ENCODE measurements at regions not wholly inside any gene's neighbourhood (a gene's known extent, or its start where the extent isn't known, plus 50 kb on each side); places are given as distances from the start of the nearest gene placed in this dataset.

- no peak for TF ChIP-seq EZH2 (IDR thresholded peaks at IDR 0.05)
- TF ChIP-seq POLR2AphosphoS5 (IDR thresholded peaks at IDR 0.05; ENCODE audit: borderline replicate concordance, low read depth, low read length): no peak
- TF ChIP-seq FOXP2 (optimal IDR thresholded peaks at IDR 0.05; ENCODE audit: control extremely low read depth, extremely low read length, insufficient read depth): no peak
- no peaks in the 10 kb centered on the region for H3K36me3 ChIP-seq (ENCODE audit: insufficient read depth, low read length)
- H3K27ac ChIP-seq: no peak overlapping the region
- no peak for DNase-seq (ENCODE audit: low read depth, low spot score)
- H3K4me3 ChIP-seq: no peak overlapping the region
- H3K9ac ChIP-seq (ENCODE audit: insufficient read length): no peak overlapping the region
- no peaks in the 10 kb centered on the region for H3K9me3 ChIP-seq (ENCODE audit: low read depth, low read length)
These were observed 465.9 kb upstream of the DPPA4 start for GRCh38 chr3:109803274-109803673.

GRCh38 chr3:109804697-109805096, 467.4 kb upstream of the DPPA4 start:
- DNase-seq (ENCODE audit: low read depth, low spot score): no peak
- Histone ChIP-seq H3K9ac (ENCODE audit: insufficient read length) (no peak overlapping the region), H3K4me3 (no peak overlapping the region), H3K36me3 (ENCODE audit: insufficient read depth, low read length) (no peaks in the 10 kb centered on the region), H3K9me3 (ENCODE audit: low read depth, low read length) (no peaks in the 10 kb centered on the region), H3K27ac (no peak overlapping the region)
- TF ChIP-seq POLR2AphosphoS5 (IDR thresholded peaks at IDR 0.05; ENCODE audit: borderline replicate concordance, low read depth, low read length) (no peak), FOXP2 (optimal IDR thresholded peaks at IDR 0.05; ENCODE audit: control extremely low read depth, extremely low read length, insufficient read depth) (no peak), EZH2 (IDR thresholded peaks at IDR 0.05) (no peak)

GRCh38 chr3:109806929-109807328, 469.6 kb upstream of the DPPA4 start:
- H3K9me3 ChIP-seq (ENCODE audit: low read depth, low read length): no peaks in the 10 kb centered on the region

GRCh38 chr3:109809513-109809912, 472.2 kb upstream of the DPPA4 start:
- H3K27ac ChIP-seq: no peak overlapping the region
- TF ChIP-seq EZH2 (IDR thresholded peaks at IDR 0.05) (no peak), POLR2AphosphoS5 (IDR thresholded peaks at IDR 0.05; ENCODE audit: borderline replicate concordance, low read depth, low read length) (no peak), FOXP2 (optimal IDR thresholded peaks at IDR 0.05; ENCODE audit: control extremely low read depth, extremely low read length, insufficient read depth) (no peak)
- H3K4me3 ChIP-seq: no peak overlapping the region
- H3K9me3 ChIP-seq (ENCODE audit: low read depth, low read length): no peaks in the 10 kb centered on the region
- no peak for DNase-seq (ENCODE audit: low read depth, low spot score)
- H3K9ac ChIP-seq (ENCODE audit: insufficient read length): no peak overlapping the region
- H3K36me3 ChIP-seq (ENCODE audit: insufficient read depth, low read length): no peaks in the 10 kb centered on the region

More at GRCh38 chr3:109806929-109807328, 469.6 kb upstream of the DPPA4 start:
- Histone ChIP-seq H3K9ac (ENCODE audit: insufficient read length) (no peak overlapping the region), H3K36me3 (ENCODE audit: insufficient read depth, low read length) (no peaks in the 10 kb centered on the region), H3K27ac (no peak overlapping the region), H3K4me3 (no peak overlapping the region)
- no peak for DNase-seq (ENCODE audit: low read depth, low spot score)
- TF ChIP-seq EZH2 (IDR thresholded peaks at IDR 0.05) (no peak), FOXP2 (optimal IDR thresholded peaks at IDR 0.05; ENCODE audit: control extremely low read depth, extremely low read length, insufficient read depth) (no peak), POLR2AphosphoS5 (IDR thresholded peaks at IDR 0.05; ENCODE audit: borderline replicate concordance, low read depth, low read length) (no peak)

GRCh38 chr3:109818081-109818480, 480.7 kb upstream of the DPPA4 start:
- H3K36me3 ChIP-seq (ENCODE audit: insufficient read depth, low read length): no peaks in the 10 kb centered on the region
- no peaks in the 10 kb centered on the region for H3K9me3 ChIP-seq (ENCODE audit: low read depth, low read length)
- H3K27ac ChIP-seq: no peak overlapping the region
- no peak for TF ChIP-seq FOXP2 (optimal IDR thresholded peaks at IDR 0.05; ENCODE audit: control extremely low read depth, extremely low read length, insufficient read depth)
- no peak for TF ChIP-seq POLR2AphosphoS5 (IDR thresholded peaks at IDR 0.05; ENCODE audit: borderline replicate concordance, low read depth, low read length)
- TF ChIP-seq EZH2 (IDR thresholded peaks at IDR 0.05): no peak
- H3K9ac ChIP-seq (ENCODE audit: insufficient read length): no peak overlapping the region
- H3K4me3 ChIP-seq: no peak overlapping the region
- no peak for DNase-seq (ENCODE audit: low read depth, low spot score)

GRCh38 chr3:109819734-109820133, 482.4 kb upstream of the DPPA4 start:
- no peak for DNase-seq (ENCODE audit: low read depth, low spot score)
- H3K9me3 ChIP-seq (ENCODE audit: low read depth, low read length): no peaks in the 10 kb centered on the region

GRCh38 chr3:109825971-109826810, 488.8 kb upstream of the DPPA4 start:
- Histone ChIP-seq H3K9me3 (ENCODE audit: low read depth, low read length) (no peaks in the 10 kb centered on the region), H3K36me3 (ENCODE audit: insufficient read depth, low read length) (no peaks in the 10 kb centered on the region), H3K27ac (no peak overlapping the region), H3K4me3 (no peak overlapping the region), H3K9ac (ENCODE audit: insufficient read length) (no peak overlapping the region)
- no peak for DNase-seq (ENCODE audit: low read depth, low spot score)
- TF ChIP-seq EZH2 (IDR thresholded peaks at IDR 0.05) (no peak), POLR2AphosphoS5 (IDR thresholded peaks at IDR 0.05; ENCODE audit: borderline replicate concordance, low read depth, low read length) (no peak), FOXP2 (optimal IDR thresholded peaks at IDR 0.05; ENCODE audit: control extremely low read depth, extremely low read length, insufficient read depth) (no peak)

More at GRCh38 chr3:109819734-109820133, 482.4 kb upstream of the DPPA4 start:
- TF ChIP-seq EZH2 (IDR thresholded peaks at IDR 0.05) (no peak), POLR2AphosphoS5 (IDR thresholded peaks at IDR 0.05; ENCODE audit: borderline replicate concordance, low read depth, low read length) (no peak), FOXP2 (optimal IDR thresholded peaks at IDR 0.05; ENCODE audit: control extremely low read depth, extremely low read length, insufficient read depth) (no peak)
- H3K9ac ChIP-seq (ENCODE audit: insufficient read length): no peak overlapping the region
- no peaks in the 10 kb centered on the region for H3K36me3 ChIP-seq (ENCODE audit: insufficient read depth, low read length)
- H3K27ac ChIP-seq: no peak overlapping the region
- H3K4me3 ChIP-seq: no peak overlapping the region

GRCh38 chr3:109831403-109831802, 494.1 kb upstream of the DPPA4 start:
- no peak for DNase-seq (ENCODE audit: low read depth, low spot score)
- no peak overlapping the region for H3K9ac ChIP-seq (ENCODE audit: insufficient read length)
- no peaks in the 10 kb centered on the region for H3K36me3 ChIP-seq (ENCODE audit: insufficient read depth, low read length)
- no peak overlapping the region for H3K4me3 ChIP-seq
- H3K27ac ChIP-seq: no peak overlapping the region
- no peak for TF ChIP-seq FOXP2 (optimal IDR thresholded peaks at IDR 0.05; ENCODE audit: control extremely low read depth, extremely low read length, insufficient read depth)
- TF ChIP-seq EZH2 (IDR thresholded peaks at IDR 0.05): no peak
- TF ChIP-seq POLR2AphosphoS5 (IDR thresholded peaks at IDR 0.05; ENCODE audit: borderline replicate concordance, low read depth, low read length): no peak
- H3K9me3 ChIP-seq (ENCODE audit: low read depth, low read length): no peaks in the 10 kb centered on the region

All from SK-N-MC (cell line).